Stimulated activated CD4-positive, alpha-beta T cell treated with anti-CD3 and anti-CD28 coated beads, Interleukin-12 subunit alpha, Interleukin-12 subunit beta, amount 100 ng/mL, for 48 hours (primary cell): ENCODE measurements at regions not wholly inside any gene's neighbourhood (a gene's known extent, or its start where the extent isn't known, plus 50 kb on each side); places are given as distances from the start of the nearest gene placed in this dataset.

Source experiments
- DNase-seq, 3 donors: peaks; one replicate each; pipeline ENCODE4 v3.0.0-alpha.2; 2020; ENCODE audit warnings: low read depth in 2 of 3, low spot score in 1 of 3

DNA sequence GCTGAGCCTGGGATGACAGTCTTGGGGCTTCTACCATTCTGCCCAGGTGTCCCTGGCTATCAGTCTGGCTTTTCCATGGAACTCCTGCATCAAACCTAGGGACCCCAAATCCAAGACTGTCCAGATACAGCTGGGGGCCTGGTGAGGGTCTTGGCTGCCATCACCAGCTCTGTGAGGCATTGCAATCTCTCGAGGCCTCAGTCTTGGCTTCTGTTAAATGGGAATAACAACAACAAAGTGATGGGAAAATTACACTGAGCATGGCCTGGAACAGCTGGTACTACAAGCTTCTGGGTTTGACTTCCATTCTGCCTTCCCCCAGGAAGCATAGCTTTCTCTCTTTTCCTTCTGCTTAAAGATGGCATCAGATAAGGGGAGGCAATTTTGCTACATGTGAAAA is 50.0 kb upstream of the LCTL start:
- no peak for DNase-seq

DNA sequence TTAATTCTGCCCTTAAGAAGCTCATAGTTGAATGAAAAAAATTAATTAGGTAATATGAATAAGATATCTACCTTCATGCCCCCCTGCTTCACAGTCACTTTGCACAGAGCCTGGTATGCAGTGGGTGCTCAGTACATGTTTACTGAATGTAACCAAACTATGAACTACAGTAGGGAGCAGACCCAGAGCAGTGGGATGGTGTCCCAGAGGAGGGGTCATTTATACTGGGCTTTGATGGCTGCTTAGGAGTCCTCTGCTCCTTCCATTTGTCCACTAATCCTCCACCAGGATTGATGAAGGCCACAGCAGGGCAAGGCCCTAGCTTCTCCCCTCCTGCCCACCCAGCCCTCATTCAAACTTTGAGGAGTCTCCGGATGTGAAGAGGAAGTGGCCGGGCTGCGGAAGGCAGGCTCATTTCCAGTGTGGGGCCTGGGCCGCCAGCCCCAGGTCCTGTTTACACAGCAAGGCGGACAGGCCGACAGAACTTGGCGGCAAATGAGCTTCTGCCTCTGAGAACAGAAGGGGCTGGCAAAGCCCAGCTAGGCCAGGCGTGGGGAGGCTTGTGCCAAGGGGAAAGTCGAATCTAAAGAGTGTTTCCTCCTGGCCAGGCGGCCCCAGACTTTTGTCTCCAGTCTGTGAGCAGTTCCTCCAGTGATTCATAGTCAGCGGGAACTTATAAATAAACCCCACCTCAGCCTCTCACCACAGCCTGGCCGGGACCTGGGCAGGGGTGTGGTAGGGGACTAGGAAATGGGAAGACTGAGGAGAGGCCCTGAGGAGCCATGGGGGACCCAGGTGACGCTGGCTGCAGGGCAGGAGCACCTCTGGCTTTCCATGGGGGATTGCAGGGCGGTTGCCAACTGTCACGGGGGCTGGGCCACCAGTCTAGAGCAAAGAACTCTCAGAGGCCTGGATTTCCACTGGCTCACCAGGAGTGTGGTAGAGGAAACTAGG is 51.6 kb upstream of the LCTL start:
- DNase-seq = no peak

DNA sequence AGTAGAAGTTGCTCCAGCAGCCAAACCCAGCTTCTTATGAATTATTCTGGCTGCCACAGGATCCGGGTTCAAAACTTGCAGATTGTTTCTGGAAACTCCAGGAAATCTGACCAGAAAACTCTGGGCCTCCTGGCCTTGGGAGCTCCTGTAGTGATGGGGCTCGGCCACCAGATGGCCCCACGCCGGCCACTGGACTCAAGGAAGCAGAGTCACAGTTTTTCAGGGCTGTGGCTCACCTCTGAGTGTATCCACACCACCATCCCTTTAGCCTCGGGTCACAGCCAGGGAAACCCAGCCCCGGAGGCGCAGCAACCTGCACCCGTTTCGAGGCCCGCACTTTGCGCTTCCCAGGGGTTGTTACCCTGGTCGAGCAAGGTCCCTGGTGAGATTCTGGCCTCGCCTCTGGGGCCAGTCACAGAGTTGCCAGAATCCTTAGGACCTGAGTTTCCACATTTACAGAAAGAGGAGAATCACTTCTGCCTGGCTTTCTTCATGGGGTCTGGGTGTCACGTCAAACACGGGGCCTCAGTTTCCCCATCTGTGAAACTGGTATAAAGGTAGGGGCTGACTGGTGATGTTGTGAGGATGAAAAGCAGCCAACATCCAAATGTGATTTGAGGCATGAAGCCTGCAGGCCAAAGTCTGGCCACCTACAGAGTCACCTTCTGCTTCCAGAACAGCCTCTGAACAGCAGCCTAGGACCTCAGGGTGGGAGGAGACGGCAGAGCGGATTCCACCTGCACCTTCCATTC is 53.5 kb upstream of the LCTL start:
- DNase-seq = peak; percentile 6 to 38 (median 26)

DNA sequence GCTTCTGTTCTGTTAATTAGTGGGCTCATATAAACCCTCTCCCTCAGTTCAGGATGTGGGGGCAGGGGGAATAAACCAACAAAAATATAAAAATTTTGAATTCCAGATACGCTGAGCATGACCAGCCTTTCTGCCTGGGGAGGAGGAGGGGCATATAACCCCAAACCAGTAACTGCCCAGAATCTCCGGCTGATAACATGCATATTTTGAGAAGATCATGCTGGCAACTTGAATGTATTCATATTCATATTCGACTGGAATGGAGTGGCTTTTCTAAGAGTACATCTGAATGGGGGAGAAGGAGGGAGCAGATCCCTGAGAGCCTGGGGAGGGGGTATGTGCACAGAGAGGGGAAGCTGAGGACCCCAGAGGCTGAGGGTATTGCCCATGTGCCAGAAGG is 54.5 kb upstream of the LCTL start:
- DNase-seq = no peak

DNA sequence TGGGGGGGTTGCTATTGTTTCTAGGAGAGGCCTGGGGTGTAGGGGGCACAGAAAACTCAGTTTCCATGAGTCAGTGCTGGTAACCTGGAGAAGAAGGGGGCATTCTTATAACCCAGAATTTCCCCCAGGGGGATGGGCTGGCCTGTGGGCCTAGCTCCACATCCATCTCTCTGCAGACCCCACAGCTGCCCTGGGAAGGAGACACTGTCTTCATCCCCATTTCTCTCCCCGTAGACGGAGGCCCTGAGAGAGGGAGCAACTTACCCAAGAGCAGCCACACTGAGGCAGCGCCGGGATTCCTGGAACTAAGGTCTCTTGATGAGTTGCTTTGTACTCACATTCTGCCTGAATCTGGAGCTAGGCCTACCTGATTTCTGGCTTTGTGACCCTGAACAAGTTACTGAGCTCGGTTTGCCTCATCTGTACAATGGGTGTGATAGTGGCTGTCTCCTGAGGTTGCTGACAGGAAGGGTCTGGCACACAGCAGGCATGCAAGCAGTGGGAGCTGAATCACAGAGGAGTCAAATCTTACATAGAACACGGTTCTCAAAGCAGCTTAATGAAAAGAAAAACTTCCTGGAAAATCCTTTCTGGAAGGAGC is 55.0 kb upstream of the LCTL start:
- DNase-seq = no peak

DNA sequence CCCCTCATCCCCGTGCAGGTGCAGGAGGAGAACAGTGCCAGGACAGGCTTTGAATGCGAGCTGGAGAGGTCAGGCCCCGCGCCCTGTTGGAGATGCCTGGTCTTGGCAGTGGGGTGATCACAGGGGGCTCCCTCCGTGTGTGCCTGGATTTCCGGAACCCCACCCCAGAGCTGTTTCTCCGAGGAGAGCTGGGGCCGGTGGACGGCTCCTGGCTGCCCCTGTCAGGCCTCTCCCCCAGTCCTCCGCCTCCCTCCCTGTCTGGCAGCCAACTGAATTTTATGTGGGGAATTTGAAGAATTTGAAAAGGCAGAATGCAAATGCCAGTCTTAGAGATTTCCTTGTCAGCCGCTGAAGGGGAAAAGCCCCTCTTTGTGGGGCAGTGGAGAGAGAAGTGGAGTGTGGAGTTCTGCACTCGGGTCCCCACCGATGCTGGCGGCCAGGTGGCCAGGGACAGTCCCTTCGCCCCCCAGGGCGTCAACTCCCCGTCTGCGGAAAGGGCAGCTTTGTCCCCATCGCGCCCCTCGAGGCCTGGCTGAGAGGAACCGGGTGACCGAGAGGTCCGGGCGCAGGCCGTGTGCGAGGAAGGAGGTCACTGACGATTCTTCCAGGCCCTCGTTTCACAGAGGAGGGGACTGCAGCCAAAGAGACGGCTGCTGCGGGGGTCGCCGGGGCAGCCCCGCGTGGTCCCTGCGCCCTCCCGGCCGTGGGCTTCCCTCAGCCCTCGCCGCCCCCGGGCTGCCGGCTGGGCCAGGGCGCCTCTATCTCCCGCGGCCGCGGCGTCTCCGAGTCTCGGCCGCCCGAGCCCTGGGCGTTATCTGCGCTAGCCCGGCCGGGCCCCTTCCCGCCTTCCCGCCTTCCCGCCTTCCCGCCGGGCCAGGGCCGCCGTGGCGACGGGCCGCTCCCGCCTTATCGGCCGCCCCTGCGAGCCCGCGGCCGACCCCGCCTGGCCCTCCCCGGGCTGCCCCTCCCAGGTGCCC is 56.0 kb upstream of the LCTL start:
- no peak for DNase-seq

DNA sequence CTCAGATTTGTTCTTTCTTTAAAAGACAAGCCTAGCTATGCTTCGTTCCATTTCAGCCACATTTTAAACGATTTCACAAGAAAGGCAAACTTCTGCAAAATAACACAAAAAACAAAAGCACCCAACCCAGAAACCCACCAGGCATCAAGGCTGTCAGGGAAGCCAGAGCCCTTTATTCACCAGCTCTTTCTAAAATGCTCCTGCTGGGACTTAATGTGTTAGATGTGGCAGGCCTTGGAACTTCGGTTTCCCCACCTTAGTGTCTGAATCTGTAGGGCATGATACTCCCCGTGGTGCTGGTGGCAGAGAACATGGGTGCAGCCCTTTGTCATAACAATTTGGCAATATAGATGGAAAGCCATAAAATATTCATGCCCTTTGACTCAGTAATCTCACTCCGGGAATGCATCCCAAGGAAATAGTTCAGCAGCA is 56.8 kb upstream of the LCTL start:
- DNase-seq = no peak

DNA sequence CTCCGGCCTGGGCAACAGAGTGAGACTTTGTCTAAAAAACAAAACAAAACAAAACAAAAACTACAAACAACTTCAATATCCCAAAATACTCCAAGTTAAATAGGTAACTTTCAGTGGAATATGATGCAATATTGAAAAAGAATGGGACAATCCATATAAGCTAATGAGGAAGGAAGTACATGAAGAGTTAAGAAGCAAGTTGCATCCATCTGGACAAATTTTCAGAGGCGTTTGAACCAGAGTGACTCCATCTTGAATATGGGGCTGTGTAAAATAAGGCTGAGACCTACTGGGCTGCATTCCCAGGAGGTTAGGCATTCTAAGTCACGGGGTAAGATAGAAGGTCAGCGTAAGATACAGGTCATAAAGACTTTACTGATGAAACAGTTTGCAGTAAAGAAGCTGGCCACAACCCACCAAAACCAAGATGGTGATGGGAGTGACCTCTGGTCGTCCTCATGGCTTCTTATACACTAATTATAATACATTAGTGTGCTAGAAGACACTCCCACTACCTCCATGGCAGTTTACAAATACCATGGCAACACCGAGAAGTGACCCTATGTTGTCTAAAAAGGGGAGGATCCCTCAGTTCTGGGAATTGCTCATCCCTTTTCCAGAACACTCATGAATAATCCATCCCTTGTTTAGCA is 58.1 kb upstream of the LCTL start:
- DNase-seq = no peak

DNA sequence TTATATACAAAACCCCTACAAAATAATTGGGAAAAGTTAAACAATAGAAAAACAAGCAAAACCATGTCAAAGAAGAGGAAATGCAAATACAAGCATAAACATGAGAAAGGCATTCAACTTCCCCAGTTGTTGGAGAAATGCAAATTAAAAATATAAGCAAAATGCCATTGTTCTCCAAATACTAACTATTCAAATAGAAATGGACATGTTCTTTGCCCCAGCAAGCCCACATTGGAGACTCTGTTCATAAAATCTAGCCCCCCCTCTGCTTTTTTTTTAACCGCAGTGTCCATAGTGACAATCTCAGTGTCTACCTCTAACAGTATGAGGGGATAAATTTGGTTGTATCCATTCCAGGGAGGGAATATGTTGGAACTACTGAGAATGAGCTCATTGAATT is 59.7 kb upstream of the LCTL start:
- no peak for DNase-seq

DNA sequence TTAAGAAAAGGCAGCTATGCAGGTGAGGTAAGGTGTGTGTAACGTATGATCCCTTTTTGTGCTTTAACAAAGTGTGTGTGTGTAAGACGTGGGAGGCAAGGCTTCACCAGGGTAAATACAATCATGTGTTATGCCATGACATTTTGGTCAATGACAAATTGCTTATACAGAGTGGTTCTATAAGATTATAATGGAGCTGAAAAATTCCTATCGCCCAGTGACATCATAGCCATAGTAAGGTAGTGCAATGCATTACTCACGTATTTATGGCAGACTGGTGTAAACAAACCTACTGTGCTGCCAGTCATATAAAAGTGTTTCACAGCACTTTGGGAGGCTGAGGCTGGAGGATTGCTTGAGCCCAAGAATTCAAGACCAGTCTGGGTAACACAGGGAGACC is 60.2 kb upstream of the LCTL start:
- DNase-seq = no peak

DNA sequence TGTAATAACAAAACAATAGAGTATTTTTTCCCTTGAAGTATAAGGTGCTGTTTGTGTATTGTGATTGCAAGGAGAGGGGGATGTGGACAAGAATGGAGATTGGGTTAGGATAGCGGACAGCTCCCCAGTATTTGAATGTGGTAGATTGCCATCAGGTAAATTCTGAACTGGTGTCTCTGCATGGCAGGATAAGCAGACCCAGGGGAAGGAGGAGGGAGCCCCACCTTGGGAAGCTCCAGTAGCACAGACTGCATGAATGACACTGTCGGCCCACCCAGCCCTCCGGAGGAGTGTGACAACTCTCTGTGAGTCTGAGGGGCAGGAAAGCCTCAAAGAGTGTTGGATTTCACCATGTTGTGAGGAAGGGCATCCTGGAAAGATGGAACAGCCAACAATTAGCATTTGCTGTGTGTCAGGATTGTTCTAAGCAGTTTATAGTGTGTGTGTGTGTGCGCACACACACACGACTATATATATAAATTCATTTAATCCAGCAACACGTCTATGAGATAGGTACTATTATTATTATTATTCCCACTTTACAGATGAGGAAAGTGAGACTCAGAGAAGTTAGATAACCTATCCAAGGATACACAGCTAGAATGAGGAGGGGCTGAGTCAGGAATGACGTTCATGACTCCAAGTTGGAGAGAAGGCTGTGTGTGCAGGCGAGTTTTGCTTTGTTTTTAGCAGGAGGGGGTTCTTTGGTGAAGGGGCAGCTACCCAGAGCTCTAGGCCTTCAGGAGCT is 63.4 kb upstream of the LCTL start:
- no peak for DNase-seq

DNA sequence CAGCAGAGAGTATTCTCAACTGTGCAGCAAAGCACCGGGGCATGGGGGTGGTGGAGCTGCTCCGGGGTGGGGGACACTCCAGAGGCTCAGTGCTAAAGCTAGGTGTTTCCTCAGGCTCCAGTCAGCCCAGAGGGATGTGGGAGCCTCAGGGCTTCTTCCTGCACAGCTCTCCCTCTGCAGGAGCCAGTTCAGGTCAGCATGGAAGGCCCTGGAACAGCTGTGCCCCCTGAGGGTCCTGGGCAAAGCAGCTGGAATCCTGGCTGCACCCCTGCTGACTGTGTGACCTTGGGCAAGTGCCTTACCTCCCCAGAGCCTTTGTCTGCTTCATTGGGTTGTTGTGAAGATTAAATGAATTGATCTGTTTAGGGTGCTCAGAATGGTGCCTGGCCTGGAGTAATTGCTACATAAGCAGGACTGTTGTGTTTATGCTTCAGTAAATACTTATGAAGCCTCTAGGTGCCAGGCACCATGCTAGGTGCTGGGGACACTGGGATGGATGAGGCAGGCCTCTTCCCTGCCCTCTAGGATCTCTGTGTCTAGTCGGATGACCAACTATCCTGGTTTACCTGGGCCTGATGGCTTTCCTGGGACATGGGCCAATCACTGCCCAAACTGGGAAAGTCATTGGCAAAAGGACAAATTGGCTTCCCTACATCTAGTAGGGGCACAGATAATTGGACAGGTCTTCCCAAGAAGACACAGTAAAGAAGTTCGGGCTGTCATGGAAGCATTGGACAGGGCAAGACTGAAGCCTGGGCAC is 64.2 kb upstream of the LCTL start:
- DNase-seq = no peak

DNA sequence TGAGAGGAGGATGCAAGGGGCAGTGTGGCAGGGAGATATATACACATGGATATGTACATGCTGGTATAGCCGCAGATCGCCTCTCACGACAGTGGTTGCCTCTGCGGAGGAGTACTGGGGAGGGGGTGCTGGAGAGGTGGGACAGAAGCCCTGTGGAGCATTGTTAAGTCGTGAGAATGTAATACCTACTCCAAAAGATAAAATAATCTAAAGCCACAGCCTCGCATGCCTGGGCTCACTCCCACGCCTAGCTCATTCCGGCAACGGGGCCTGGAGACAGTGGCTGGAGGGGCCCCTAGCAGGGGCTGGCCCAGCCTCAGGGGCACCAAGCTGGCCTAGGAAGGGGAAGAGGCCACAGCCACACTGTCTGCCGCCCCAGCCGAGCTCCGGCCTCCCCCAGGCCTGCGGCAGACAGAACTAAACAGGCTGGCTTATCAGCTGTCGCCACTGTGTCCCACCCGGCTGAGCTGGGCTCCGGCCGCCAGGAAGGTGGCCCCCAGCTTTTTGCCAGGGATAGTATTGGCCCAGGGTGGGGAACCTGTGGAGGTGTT is 65.1 kb upstream of the LCTL start:
- no peak for DNase-seq

DNA sequence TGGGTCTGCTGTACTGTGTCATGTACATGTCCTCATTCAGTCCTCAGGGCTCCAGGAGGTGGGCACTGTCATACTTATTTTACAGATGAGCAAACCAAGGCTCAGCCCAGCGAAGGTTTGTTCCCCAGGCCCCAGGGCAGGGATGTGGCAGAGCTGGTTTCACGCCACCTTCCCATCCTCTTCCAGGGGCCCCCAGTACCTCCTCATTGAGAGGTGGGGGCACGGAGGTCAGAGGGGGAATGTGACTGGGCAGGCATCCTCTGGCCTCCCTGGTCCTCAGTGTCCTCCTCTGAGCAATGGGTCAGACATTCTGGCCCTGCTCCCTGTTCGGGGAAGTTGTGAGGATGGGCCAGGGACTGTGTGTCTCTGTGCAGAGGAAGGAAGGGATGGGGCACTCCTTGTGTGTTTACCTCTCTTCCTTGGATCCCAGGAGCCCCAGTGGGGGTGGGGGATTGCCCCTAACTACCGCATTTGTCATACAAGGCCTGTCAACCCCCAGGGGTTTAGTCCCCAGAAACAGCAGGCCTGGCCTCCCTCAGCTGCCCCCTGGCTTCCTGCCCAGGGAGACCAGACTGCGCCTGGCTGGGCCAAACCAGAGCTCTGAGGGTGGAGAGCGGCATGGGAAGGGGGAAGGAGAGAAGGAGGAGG is 65.9 kb upstream of the LCTL start:
- no peak for DNase-seq

DNA sequence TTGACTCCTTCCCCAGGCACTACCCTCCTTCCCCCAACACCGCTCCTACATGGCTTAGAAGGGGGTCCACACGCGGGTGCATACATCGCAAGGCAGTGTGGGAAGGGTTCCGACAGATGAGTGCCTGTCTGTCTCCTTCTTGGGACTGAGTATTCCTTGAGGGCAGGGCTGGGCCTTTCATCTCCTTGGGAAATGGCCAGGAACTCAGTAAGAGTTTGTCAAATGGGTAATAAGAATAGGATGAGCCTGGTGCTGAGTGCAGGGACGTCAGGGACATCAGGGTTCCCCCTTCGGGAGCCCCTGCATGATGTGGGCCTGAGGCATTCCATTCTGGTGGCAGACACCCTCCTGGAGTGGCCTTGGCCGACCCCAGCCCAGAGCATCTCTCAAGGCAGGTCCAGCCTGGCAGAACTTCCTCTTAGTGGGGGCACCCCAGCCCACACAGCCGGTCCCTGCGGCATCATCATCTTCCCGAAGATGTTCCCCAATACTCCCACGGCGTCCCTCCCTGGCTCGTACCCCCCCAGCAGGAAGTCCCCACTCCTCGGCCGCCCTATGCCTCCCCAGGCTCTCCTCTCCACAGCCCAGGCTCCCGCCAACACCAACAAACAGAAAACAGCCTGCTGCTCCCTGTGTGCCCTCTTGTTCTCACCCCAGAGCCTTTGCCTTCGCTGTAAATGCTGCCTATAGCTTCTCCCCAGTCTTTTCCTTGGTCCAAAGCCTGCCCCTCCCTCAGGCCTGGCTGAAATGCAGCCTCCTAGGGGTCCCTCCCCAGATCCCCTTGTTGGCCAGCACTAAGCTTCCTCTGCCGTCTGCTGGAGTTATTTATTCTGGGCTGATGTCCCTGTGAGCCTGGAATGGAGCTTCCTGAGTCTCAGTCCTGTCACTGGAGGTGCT is 67.5 kb upstream of the LCTL start:
- no peak for DNase-seq

DNA sequence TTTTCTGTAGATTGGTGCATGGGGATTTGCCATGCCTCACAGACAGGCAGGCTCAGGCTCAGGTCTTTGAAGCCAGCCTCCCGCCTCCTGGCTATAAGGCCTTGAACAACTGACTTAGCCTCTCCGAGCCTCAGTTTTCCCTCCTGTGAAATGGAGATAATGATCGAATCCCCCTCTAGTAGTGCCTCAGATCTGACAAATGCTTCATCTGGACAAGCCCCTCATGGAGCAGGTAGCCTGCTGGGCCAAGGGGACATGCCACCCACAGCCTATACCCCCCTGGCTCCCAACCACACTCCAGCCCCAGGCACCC is 68.1 kb upstream of the LCTL start:
- no peak for DNase-seq

DNA sequence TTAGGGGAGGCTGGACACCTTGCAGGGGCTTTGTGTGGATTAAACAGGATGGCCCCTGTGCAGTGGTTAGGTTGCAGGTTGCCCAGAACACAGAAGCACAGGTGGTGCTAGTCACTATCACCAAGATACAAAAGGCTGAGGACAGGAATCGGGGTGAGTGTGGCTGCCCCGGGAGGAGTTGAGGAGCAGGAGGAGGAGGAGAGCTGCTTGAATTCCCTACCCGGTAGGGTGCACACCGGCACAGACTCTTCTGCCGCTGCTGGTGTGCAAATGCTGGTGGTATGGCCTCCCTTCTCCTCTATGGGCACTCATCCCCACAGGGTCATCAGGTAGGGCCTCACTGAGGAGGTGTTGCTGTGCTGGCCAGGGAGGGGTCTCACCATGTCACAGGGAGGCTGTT is 67.5 kb upstream of the SMAD6 start:
- DNase-seq = no peak
